Osteoblast (primary cell): ENCODE measurements at regions not wholly inside any gene's neighbourhood (a gene's known extent, or its start where the extent isn't known, plus 50 kb on each side); places are given as distances from the start of the nearest gene placed in this dataset.

Experiments
- DNase-seq: peaks from one replicate; pipeline ENCODE4 v3.0.0; 2011; ENCODE audit warnings: low spot score, mixed read lengths; ENCODE audit not compliant: insufficient read length; ENCODE audit errors: missing footprints
- H2AFZ ChIP-seq: 2 replicates; pipeline ENCODE4 v1.6.0; 2011; ENCODE audit warnings: mild to moderate bottlenecking, low read length
- H3K27ac ChIP-seq: 2 replicates; pipeline ENCODE4 v1.5.1; 2011; ENCODE audit warnings: mild to moderate bottlenecking, low read depth, low read length, moderate library complexity
- H3K27me3 ChIP-seq: 2 replicates; pipeline ENCODE4 v1.6.0; 2012; ENCODE audit warnings: mild to moderate bottlenecking, control low read depth, inconsistent platforms, low read length, moderate library complexity; ENCODE audit not compliant: insufficient read depth
- H3K36me3 ChIP-seq: 2 replicates; pipeline ENCODE4 v1.5.1; 2011; ENCODE audit warnings: mild to moderate bottlenecking, low read length, control low read depth, moderate library complexity; ENCODE audit not compliant: insufficient read depth
- H3K4me1 ChIP-seq: 2 replicates; pipeline ENCODE4 v1.5.1; 2011; ENCODE audit warnings: mild to moderate bottlenecking, low read length, control low read depth, moderate library complexity; ENCODE audit not compliant: insufficient read depth
- H3K4me2 ChIP-seq: 2 replicates; pipeline ENCODE4 v1.6.0; 2011; ENCODE audit warnings: mild to moderate bottlenecking, low read length; ENCODE audit not compliant: insufficient read depth
- H3K4me3 ChIP-seq: fragments of 200-600 bp; sonication (generic); 3 replicates; pipeline ENCODE4 v1.5.1; 2012; ENCODE audit warnings: mild to moderate bottlenecking, low read length, inconsistent platforms; ENCODE audit not compliant: insufficient read depth
- H3K79me2 ChIP-seq: 2 replicates; pipeline ENCODE4 v1.6.0; 2012; ENCODE audit warnings: mild to moderate bottlenecking, low read length, control low read depth, inconsistent platforms; ENCODE audit not compliant: insufficient read depth
- H3K9me3 ChIP-seq: 2 replicates; pipeline ENCODE4 v1.5.1; 2011; ENCODE audit warnings: low read depth, low read length, control low read depth
- H4K20me1 ChIP-seq: 2 replicates; pipeline ENCODE4 v1.6.0; 2012; ENCODE audit warnings: mild to moderate bottlenecking, low read length, control low read depth; ENCODE audit not compliant: insufficient read depth
- CTCF ChIP-seq: IDR thresholded peaks from 2 replicates; pipeline ENCODE4 v1.5.1; 2011; ENCODE audit warnings: mild to moderate bottlenecking, low read depth, low read length, moderate library complexity; ENCODE audit errors: extremely low read depth

GRCh38 chr2:126972279-126972626 lies 73.6 kb downstream of the TEX51 start:
- no peak overlapping the region for H2AFZ ChIP-seq
- no peaks in the 10 kb centered on the region for H3K9me3 ChIP-seq
- peak overlapping the region; percentile 70 for H3K4me3 ChIP-seq
- no peak overlapping the region for H3K27ac ChIP-seq
- H3K36me3 ChIP-seq: no peaks in the 10 kb centered on the region
- H4K20me1 ChIP-seq: no peaks in the 10 kb centered on the region
- H3K79me2 ChIP-seq: no peaks in the 10 kb centered on the region
- no peaks in the 10 kb centered on the region for H3K4me1 ChIP-seq
- H3K27me3 ChIP-seq: peaks cover 18% of the 10 kb centered on the region
- peak overlapping the region; percentile 96 for H3K4me2 ChIP-seq
- TF ChIP-seq CTCF: no peak
- no peak for DNase-seq

GRCh38 chr2:126973745-126974144 lies 75.1 kb downstream of the TEX51 start:
- Histone ChIP-seq H3K36me3 (no peaks in the 10 kb centered on the region), H3K27ac (no peak overlapping the region), H3K4me3 (no peak overlapping the region), H2AFZ (no peak overlapping the region), H3K27me3 (peaks cover 24% of the 10 kb centered on the region), H3K4me2 (no peak overlapping the region), H3K4me1 (no peaks in the 10 kb centered on the region), H4K20me1 (no peaks in the 10 kb centered on the region), H3K79me2 (no peaks in the 10 kb centered on the region), H3K9me3 (no peaks in the 10 kb centered on the region)
- no peak for DNase-seq
- no peak for TF ChIP-seq CTCF

- Histone ChIP-seq H3K27ac (no peak overlapping the region), H2AFZ (no peak overlapping the region), H3K79me2 (no peaks in the 10 kb centered on the region), H3K4me1 (no peaks in the 10 kb centered on the region), H3K4me2 (no peak overlapping the region), H4K20me1 (no peaks in the 10 kb centered on the region), H3K4me3 (no peak overlapping the region), H3K36me3 (no peaks in the 10 kb centered on the region), H3K9me3 (no peaks in the 10 kb centered on the region), H3K27me3 (peaks cover 18% of the 10 kb centered on the region)
- DNase-seq: no peak
- TF ChIP-seq CTCF: no peak
Observed at GRCh38 chr2:126975671-126976655, 77.3 kb downstream of the TEX51 start.

DNA sequence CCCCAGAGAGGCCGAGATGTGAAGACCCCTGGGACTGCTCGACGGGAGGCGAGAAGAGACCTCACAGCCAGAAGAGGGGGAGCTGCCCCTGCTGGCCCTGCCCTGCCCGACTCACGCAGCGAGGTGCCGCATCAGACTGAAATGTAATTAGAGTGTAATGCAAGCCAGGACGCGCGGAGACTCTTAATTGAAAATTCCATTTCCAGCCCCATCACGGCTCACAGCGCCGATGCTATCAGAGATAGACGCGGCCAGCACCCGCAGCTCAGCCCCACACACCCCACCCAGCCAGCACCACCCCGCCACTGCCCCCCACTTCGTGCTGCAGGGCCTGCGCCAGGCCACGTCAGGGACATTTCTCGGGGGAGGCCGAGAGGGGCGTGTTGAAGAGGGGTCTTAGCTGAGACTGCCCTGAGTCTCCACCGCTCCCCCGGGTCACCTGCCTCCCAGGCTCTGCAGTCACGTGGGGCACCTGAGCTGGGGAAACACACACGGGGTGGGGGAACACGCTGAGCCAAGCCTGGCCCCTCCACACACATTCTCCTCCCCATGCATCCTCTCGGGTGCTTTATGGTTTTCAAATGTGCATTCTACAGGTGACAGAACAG lies 78.1 kb downstream of the TEX51 start:
- no peaks in the 10 kb centered on the region for H4K20me1 ChIP-seq
- no peak for TF ChIP-seq CTCF
- no peaks in the 10 kb centered on the region for H3K9me3 ChIP-seq
- no peaks in the 10 kb centered on the region for H3K36me3 ChIP-seq
- H3K79me2 ChIP-seq: no peaks in the 10 kb centered on the region
- no peaks in the 10 kb centered on the region for H3K4me1 ChIP-seq
- DNase-seq: no peak
- H2AFZ ChIP-seq: no peak overlapping the region
- H3K27ac ChIP-seq: no peak overlapping the region
- H3K4me3 ChIP-seq: no peak overlapping the region
- no peak overlapping the region for H3K4me2 ChIP-seq
- peaks cover 14% of the 10 kb centered on the region for H3K27me3 ChIP-seq
